Psoas muscle (tissue), 7 donors: ENCODE measurements at regions not wholly inside any gene's neighbourhood (a gene's known extent, or its start where the extent isn't known, plus 50 kb on each side); places are given as distances from the start of the nearest gene placed in this dataset.

Experiments used
- ATAC-seq, 4 donors: fragments of 200-7000 bp; cut with Tn5 transposase; one replicate each; pipeline ENCODE4 v1.9.1; 2020; ENCODE audit warnings: moderate library complexity in 3 of 4, mild to moderate bottlenecking in 2 of 4
- DNase-seq, 2 donors: peaks; one replicate each; pipeline ENCODE4 v3.0.0-alpha.2; 2020
- H3K27ac ChIP-seq: fragments of 200-600 bp; one replicate; pipeline ENCODE4 v1.8.0; 2022
- H3K27me3 ChIP-seq, 3 donors: fragments of 200-600 bp in 1 of 3; one replicate each; pipeline versions ENCODE4 v1.6.1 to v1.8.0; 2013 to 2022; ENCODE audit warnings: low read length in 2 of 3, mild to moderate bottlenecking in 2 of 3, moderate library complexity in 1 of 3; ENCODE audit not compliant: insufficient read depth in 3 of 3
- H3K36me3 ChIP-seq, 2 donors: fragments of 200-600 bp in 1 of 2; one replicate each; pipeline versions ENCODE4 v1.6.1 to v1.8.0; 2013 to 2022; ENCODE audit warnings: low read depth in 1 of 2, mild to moderate bottlenecking in 1 of 2, moderate library complexity in 1 of 2; ENCODE audit not compliant: insufficient read depth in 1 of 2
- H3K4me1 ChIP-seq: fragments of 200-600 bp; one replicate; pipeline ENCODE4 v1.8.0; 2022
- H3K4me3 ChIP-seq: fragments of 200-600 bp; one replicate; pipeline ENCODE4 v1.8.0; 2022; ENCODE audit warnings: mild to moderate bottlenecking
- H3K9me3 ChIP-seq: fragments of 200-600 bp; one replicate; pipeline ENCODE4 v1.8.0; 2022
- WGBS, 3 donors: extraction: QIAGEN DNeasy Blood & Tissue Kit; methylation state at CpG; one replicate each; pipeline versions ENCODE4 v1.1.6 to v1.1.7; 2013; 5-methylcytosine and 5-hydroxymethylcytosine counted together
- intact Hi-C, 2 donors: fragments of 100-400 bp; cut with DNase I; formaldehyde crosslinking; loops; one replicate each; pipeline versions ENCODE4 v1.11.0 to v1.14.2; 2022
- TF ChIP-seq, protein P1 (sequence below): fragments of 200-600 bp; IDR thresholded peaks from one replicate; pipeline ENCODE4 v1.8.0; 2022; ENCODE audit warnings: antibody characterized with exemption
- donor health status: healthy with polysubstance abuse.
- donor health status: DM: no; HTN: no; CAD: no; lungs with moderate emphysema.
- donor health status: Bipolar disorder and iron deficiency.
- donor health status: healthy.
- donor health status: DM: yes; HTN: yes; CAD: no.
- donor health status: DM: no; HTN: no; CAD: no.
- donor health status: DM: yes; HTN: yes; CAD: no.

DNA sequence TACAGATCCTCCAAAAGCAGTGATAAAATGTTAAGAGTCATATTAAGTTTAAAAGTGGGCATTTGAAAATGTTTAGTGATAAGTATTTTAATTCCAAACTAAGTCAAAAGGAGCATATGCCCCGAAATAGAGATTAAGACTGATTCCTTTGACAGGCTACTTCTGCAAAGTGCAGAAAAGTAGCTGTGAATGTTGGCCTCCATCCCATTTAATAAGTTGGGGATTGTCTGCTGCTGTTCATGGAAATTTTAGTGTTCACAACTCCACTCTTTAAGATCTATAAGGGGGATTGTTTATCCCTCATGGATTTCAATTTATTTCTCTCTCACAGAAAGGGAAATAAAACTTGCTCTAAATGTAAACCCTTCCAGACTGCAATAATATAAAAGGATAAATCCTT, 278.3 kb downstream of the KCTD12 start:
- DNase-seq = no peak
- intact Hi-C loops = no loop called here
- no peaks in the 10 kb centered on the region for H3K36me3 ChIP-seq
- H3K9me3 ChIP-seq = no peaks in the 10 kb centered on the region
- no peaks in the 10 kb centered on the region for H3K4me1 ChIP-seq
- H3K27me3 ChIP-seq = no peaks in the 10 kb centered on the region
- no peak for ATAC-seq
- 38 to 43% (median 40%) methylated on average over 1 of the region's 1 CpG for WGBS, 3 donors
- no peak overlapping the region for H3K27ac ChIP-seq
- TF ChIP-seq, protein P1, sequence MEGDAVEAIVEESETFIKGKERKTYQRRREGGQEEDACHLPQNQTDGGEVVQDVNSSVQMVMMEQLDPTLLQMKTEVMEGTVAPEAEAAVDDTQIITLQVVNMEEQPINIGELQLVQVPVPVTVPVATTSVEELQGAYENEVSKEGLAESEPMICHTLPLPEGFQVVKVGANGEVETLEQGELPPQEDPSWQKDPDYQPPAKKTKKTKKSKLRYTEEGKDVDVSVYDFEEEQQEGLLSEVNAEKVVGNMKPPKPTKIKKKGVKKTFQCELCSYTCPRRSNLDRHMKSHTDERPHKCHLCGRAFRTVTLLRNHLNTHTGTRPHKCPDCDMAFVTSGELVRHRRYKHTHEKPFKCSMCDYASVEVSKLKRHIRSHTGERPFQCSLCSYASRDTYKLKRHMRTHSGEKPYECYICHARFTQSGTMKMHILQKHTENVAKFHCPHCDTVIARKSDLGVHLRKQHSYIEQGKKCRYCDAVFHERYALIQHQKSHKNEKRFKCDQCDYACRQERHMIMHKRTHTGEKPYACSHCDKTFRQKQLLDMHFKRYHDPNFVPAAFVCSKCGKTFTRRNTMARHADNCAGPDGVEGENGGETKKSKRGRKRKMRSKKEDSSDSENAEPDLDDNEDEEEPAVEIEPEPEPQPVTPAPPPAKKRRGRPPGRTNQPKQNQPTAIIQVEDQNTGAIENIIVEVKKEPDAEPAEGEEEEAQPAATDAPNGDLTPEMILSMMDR = no peak
- H3K4me3 ChIP-seq = no peak overlapping the region

DNA sequence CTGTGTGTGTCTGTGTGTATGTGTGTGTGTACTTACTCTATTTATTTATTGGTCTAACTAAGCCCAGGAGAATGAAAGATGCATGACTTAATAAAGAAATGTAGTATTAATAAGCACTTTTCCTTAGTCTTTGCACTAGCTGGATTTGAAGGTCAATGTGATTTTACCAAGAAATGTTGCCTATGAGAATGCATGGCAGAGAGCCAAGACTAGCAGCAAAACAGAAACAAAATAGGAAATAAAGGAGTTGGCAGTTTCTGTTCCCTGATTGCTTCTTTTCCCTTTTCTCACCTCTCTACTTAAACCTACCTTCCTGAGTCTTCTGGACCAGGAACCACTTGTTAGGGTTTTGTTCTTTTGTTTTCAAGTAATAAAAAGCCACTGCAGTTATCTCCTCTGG, 286.1 kb downstream of the KCTD12 start:
- no peaks in the 10 kb centered on the region for H3K4me1 ChIP-seq

DNA sequence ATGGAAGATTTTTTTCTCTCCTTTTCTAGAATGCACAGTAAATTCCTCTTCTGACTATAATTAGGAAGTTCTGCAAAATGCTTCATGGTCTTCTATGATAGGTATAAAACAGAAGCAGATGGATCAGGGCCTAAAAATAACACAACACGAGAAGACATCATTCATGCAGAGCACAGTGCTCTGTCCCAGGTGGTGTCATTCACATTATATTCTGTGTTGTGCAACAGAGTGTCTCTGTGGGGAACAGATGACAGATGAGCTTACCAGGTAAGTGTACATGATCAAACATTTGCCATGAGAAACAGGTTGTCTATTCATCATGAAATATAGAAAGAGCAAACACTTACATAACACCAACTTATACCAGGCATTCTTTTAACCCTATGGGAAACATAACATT, 288.3 kb downstream of the KCTD12 start:
- DNase-seq (no peak), ATAC-seq (no peak)
- 18 to 35% (median 22%) methylated on average over 1 of the region's 1 CpG for WGBS, 3 donors
- intact Hi-C loops = no loop called here
- Histone ChIP-seq H3K27ac (no peak overlapping the region), H3K4me1 (no peaks in the 10 kb centered on the region), H3K9me3 (no peaks in the 10 kb centered on the region), H3K27me3 (no peaks in the 10 kb centered on the region), H3K4me3 (no peak overlapping the region), H3K36me3 (no peaks in the 10 kb centered on the region)
- TF ChIP-seq, protein P1 = no peak

More for the DNA sequence above, 286.1 kb downstream of the KCTD12 start:
- intact Hi-C loops = no loop called here
- H3K9me3 ChIP-seq = no peaks in the 10 kb centered on the region
- H3K4me3 ChIP-seq = no peak overlapping the region
- no peaks in the 10 kb centered on the region for H3K36me3 ChIP-seq
- no peak overlapping the region for H3K27ac ChIP-seq
- no peaks in the 10 kb centered on the region for H3K27me3 ChIP-seq
- TF ChIP-seq, protein P1 = no peak
- no peak for ATAC-seq
- DNase-seq = no peak

DNA sequence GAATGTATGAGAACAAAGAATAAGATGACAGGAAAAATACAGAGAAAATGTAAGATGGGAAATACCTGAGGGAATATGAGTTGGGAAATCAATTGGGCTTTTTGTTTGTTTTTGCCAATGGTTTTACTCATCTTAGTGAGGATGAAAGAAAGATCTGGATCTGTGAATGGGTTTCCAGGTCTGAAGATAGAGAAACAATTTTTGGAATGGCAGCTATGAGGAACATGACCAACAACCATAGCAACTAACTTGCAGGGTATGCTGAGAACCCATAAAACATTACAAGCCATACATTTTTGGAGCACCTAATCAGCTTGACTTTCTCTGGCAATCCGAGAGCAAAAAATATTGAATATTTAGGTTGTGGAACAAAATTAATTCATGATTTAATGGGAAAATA, 290.0 kb downstream of the KCTD12 start:
- Histone ChIP-seq H3K9me3 (no peaks in the 10 kb centered on the region), H3K36me3 (no peaks in the 10 kb centered on the region), H3K4me1 (no peaks in the 10 kb centered on the region), H3K27me3 (no peaks in the 10 kb centered on the region), H3K4me3 (no peak overlapping the region), H3K27ac (no peak overlapping the region)
- 86 to 90% (median 88%) methylated on average over 1 of the region's 1 CpG for WGBS, 3 donors
- intact Hi-C loops = no loop called here
- TF ChIP-seq, protein P1 = no peak
- DNase-seq = no peak
- ATAC-seq = no peak

DNA sequence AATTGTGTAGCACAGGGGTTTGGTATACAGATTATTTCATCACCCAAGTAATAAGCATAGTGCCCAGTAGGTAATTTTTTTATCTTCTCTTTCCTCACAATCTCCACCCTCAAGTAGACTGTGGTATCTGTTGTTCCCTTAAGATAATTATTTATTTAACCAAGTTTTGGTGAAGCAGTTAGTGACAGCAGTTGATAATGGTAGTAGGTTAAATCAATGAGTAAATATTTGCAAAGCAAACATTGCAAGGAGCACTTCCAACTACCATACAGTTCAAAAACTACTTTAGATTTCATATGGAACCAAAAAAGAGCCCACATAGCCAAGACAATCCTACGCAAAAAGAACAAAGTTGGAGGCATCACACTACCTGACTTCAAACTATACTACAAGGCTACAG, 291.8 kb downstream of the KCTD12 start:
- intact Hi-C loops = no loop called here
- 95 to 100% (median 98%) methylated on average over 1 of the region's 1 CpG for WGBS, 3 donors
- TF ChIP-seq, protein P1 = no peak
- ATAC-seq (no peak), DNase-seq (no peak)
- Histone ChIP-seq H3K27me3 (no peaks in the 10 kb centered on the region), H3K36me3 (no peaks in the 10 kb centered on the region), H3K4me1 (no peaks in the 10 kb centered on the region), H3K9me3 (no peaks in the 10 kb centered on the region), H3K4me3 (no peak overlapping the region), H3K27ac (no peak overlapping the region)
